K562 (cell line): ENCODE measurements at regions not wholly inside any gene's neighbourhood (a gene's known extent, or its start where the extent isn't known, plus 50 kb on each side); places are given as distances from the start of the nearest gene placed in this dataset.

ENCODE experiments used
- ATAC-seq: fragments of 200-7000 bp; cut with Tn5 transposase; 3 replicates; pipeline ENCODE4 v1.9.1; 2020; ENCODE audit warnings: moderate library complexity
- BruUV-seq: library from RNA; stranded (reverse); fragments of 400-500 nt; replicated peaks from 2 replicates; lab custom pipeline; 2021; lab: Mats Ljungman, UMichigan
- CTCF ChIA-PET: fragments of 300-600 bp; formaldehyde crosslinking; extraction: SDS; loops from one replicate; lab custom pipeline; 2021; ENCODE audit warnings: low intra/inter-chr PET ratio; lab: Yijun Ruan, JAX
- POLR2A ChIA-PET: fragments of 300-600, 350-650 bp; sonication (Branson Sonifier 250); formaldehyde crosslinking; extraction: SDS; loops from one replicate; lab custom pipeline; 2021; ENCODE audit warnings: antibody characterized with exemption, inconsistent platforms; lab: Yijun Ruan, JAX
- DNase-seq, 4 experiments: peaks; one replicate each; pipeline versions ENCODE4 v3.0.0 to v3.0.0-alpha.2; 2011 to 2018; ENCODE audit warnings: low spot score in 3 of 4, mixed read lengths in 3 of 4; ENCODE audit errors: extremely low read depth in 1 of 4
- FAIRE-seq: peaks from 2 replicates; lab custom pipeline; 2011; peaks lifted over from hg19 to GRCh38; lab: Jason Lieb, UNC
- H2AFZ ChIP-seq: 2 replicates; pipeline ENCODE4 v1.6.0; 2011; ENCODE audit warnings: low read depth, low read length, control low read depth, inconsistent platforms
- H3K27ac ChIP-seq: fragments of 200-600 bp; 3 replicates; pipeline ENCODE4 v1.8.0; 2011; ENCODE audit warnings: low read depth, mild to moderate bottlenecking, control low read depth, inconsistent platforms, low read length, moderate library complexity, mixed read lengths; ENCODE audit errors: extremely low read depth
- H3K27me3 ChIP-seq, 2 experiments: fragments of 300-600 bp in 1 of 2; 2 replicates in 1 of 2; 3 replicates in 1 of 2; pipeline versions ENCODE4 v1.6.0 to v1.8.0; 2011; ENCODE audit warnings: inconsistent platforms in 2 of 2, low read length in 2 of 2, mild to moderate bottlenecking in 1 of 2, mixed read lengths in 1 of 2, moderate library complexity in 1 of 2; ENCODE audit not compliant: control insufficient read depth in 2 of 2, insufficient read depth in 2 of 2
- H3K36me3 ChIP-seq: fragments of 300-600 bp; 3 replicates; pipeline ENCODE4 v1.8.0; 2011; ENCODE audit warnings: mild to moderate bottlenecking, low read length, inconsistent platforms; ENCODE audit not compliant: control insufficient read depth, insufficient read depth
- H3K4me1 ChIP-seq, 2 experiments: fragments of 200-600 bp in 1 of 2; replicated peaks in 1 of 2; 2 replicates in 1 of 2; 3 replicates in 1 of 2; pipeline versions ENCODE4 v1.5.1 to v1.8.0; 2011; ENCODE audit warnings: inconsistent platforms in 2 of 2, low read length in 2 of 2, mild to moderate bottlenecking in 1 of 2, mixed read lengths in 1 of 2, moderate library complexity in 1 of 2; ENCODE audit not compliant: control insufficient read depth in 2 of 2, insufficient read depth in 2 of 2
- H3K4me2 ChIP-seq: 2 replicates; pipeline ENCODE4 v1.6.1; 2011; ENCODE audit warnings: low read length, control low read depth, inconsistent platforms, mixed read lengths; ENCODE audit not compliant: insufficient read depth
- H3K4me3 ChIP-seq: fragments of 200-600 bp; sonication (generic), shearing (Covaris generic); 2 replicates; pipeline ENCODE4 v1.5.1; 2016; ENCODE audit warnings: control low read depth, inconsistent platforms
- H3K79me2 ChIP-seq: fragments of 200-600 bp; 3 replicates; pipeline ENCODE4 v1.8.0; 2011; ENCODE audit warnings: low read length, inconsistent platforms; ENCODE audit not compliant: control insufficient read depth, insufficient read depth
- H3K9ac ChIP-seq, 2 experiments: 2 replicates each; pipeline versions ENCODE4 v1.6.0 to v1.6.1; 2011; ENCODE audit warnings: low read depth in 2 of 2, low read length in 2 of 2, control low read depth in 1 of 2, inconsistent platforms in 1 of 2, mild to moderate bottlenecking in 1 of 2, mixed read lengths in 1 of 2; ENCODE audit not compliant: insufficient read depth in 1 of 2
- H3K9me1 ChIP-seq: one replicate; pipeline ENCODE4 v1.6.0; 2011; ENCODE audit warnings: inconsistent platforms, mild to moderate bottlenecking, low read length, moderate library complexity; ENCODE audit not compliant: control insufficient read depth, insufficient read depth
- H3K9me3 ChIP-seq: replicated peaks from 2 replicates; pipeline ENCODE4 v1.5.1; 2011; ENCODE audit warnings: low read depth, low read length, inconsistent platforms; ENCODE audit not compliant: control insufficient read depth, insufficient read depth
- H4K20me1 ChIP-seq: replicated peaks from 2 replicates; pipeline ENCODE4 v1.6.1; 2011; ENCODE audit warnings: low read length, inconsistent platforms, mixed read lengths; ENCODE audit not compliant: control insufficient read depth, insufficient read depth
- ADNP ChIP-seq: fragments of 200-800 bp; sonication (Bioruptor generic); IDR thresholded peaks from 2 replicates; pipeline ENCODE4 v1.6.1; 2016; ENCODE audit warnings: missing genetic modification characterization, missing compliant biosample characterization
- ATF1 ChIP-seq, 2 experiments: fragments of 450-650 bp in 1 of 2; IDR thresholded peaks; 2 replicates each; pipeline ENCODE4 v1.6.1; 2016; ENCODE audit warnings: missing compliant biosample characterization in 1 of 2, missing genetic modification characterization in 1 of 2
- ATF2 ChIP-seq: sonication (generic); formaldehyde crosslinking; IDR thresholded peaks from 2 replicates; pipeline ENCODE4 v1.8.1; 2022; ENCODE audit warnings: missing genetic modification reagents
- CBX2 ChIP-seq: fragments of 200-600 bp; sonication (generic); IDR thresholded peaks from one replicate; pipeline ENCODE4 v1.6.1; 2012; ENCODE audit warnings: mild to moderate bottlenecking, low read length, inconsistent platforms; ENCODE audit not compliant: insufficient read depth, poor library complexity, severe bottlenecking
- E2F3 ChIP-seq: fragments of 250-450 bp; sonication (Bioruptor Pico); IDR thresholded peaks from 2 replicates; pipeline ENCODE4 v1.4.0; 2020; ENCODE audit warnings: mild to moderate bottlenecking
- ELF4 ChIP-seq: fragments of 450-650 bp; formaldehyde crosslinking; IDR thresholded peaks from 2 replicates; pipeline ENCODE4 v1.4.0; 2022; ENCODE audit warnings: missing genetic modification characterization
- MCM2 ChIP-seq: fragments of 450-650 bp; IDR thresholded peaks from 2 replicates; pipeline ENCODE4 v1.6.1; 2017; ENCODE audit warnings: low read depth, mild to moderate bottlenecking
- MED1 ChIP-seq: sonication (generic); formaldehyde crosslinking; IDR thresholded peaks from 2 replicates; pipeline ENCODE4 v1.8.1; 2023; ENCODE audit warnings: missing genetic modification reagents, borderline replicate concordance
- NFRKB ChIP-seq: fragments of 450-650 bp; IDR thresholded peaks from 2 replicates; pipeline ENCODE4 v1.6.1; 2016; ENCODE audit warnings: low read depth
- RBM34 ChIP-seq: fragments of 200-400 bp; formaldehyde crosslinking; IDR thresholded peaks from 2 replicates; pipeline ENCODE4 v1.6.1; 2018; ENCODE audit warnings: low read length, borderline replicate concordance; ENCODE audit not compliant: insufficient read depth
- TEAD1 ChIP-seq, 2 experiments: fragments of 450-650 bp in 1 of 2; sonication (generic) in 1 of 2; formaldehyde crosslinking; IDR thresholded peaks; 2 replicates each; pipeline versions ENCODE4 v1.4.0 to v1.8.0; 2020 to 2022; ENCODE audit warnings: mild to moderate bottlenecking in 2 of 2, missing genetic modification reagents in 1 of 2
- ZBTB8A ChIP-seq: fragments of 450-650 bp; IDR thresholded peaks from 2 replicates; pipeline ENCODE4 v1.6.1; 2018; ENCODE audit warnings: mild to moderate bottlenecking, moderate library complexity; ENCODE audit not compliant: partially characterized antibody
- ZNF165 ChIP-seq: fragments of 250-450 bp; sonication (Bioruptor Pico); IDR thresholded peaks from 2 replicates; pipeline ENCODE4 v1.4.0; 2020; ENCODE audit warnings: borderline replicate concordance
- ZNF354B ChIP-seq: fragments of 250-450 bp; sonication (Bioruptor Pico); IDR thresholded peaks from 2 replicates; pipeline ENCODE4 v1.4.0; 2020
- WGBS: fragments of 100-300 bp; shearing (Covaris generic); methylation state at CpG from one replicate; pipeline ENCODE4 v1.1.6; 2016; ENCODE audit warnings: low coverage, mixed read lengths; ENCODE audit not compliant: insufficient coverage; ENCODE audit errors: missing lambda C conversion rate; 5-methylcytosine and 5-hydroxymethylcytosine counted together
- in situ Hi-C: fragments of 300-500 bp; cut with MboI; formaldehyde crosslinking; loops from 4 replicates; pipeline ENCODE4 v1.15.0; 2018; ENCODE audit warnings: inconsistent platforms, mixed read lengths
- intact Hi-C: fragments of 100-400 bp; cut with micrococcal nuclease; formaldehyde crosslinking; loops from 2 replicates; pipeline ENCODE4 v1.14.2; 2022
- TF ChIP-seq, protein P1 (sequence below): sonication (generic); formaldehyde crosslinking; IDR thresholded peaks from 2 replicates; pipeline ENCODE4 v1.8.1; 2023; ENCODE audit warnings: mild to moderate bottlenecking, missing genetic modification reagents
- TF ChIP-seq, protein P2 (sequence below): fragments of 150-350 bp; conservative IDR thresholded peaks from 2 replicates; pipeline ENCODE4 v1.6.1; 2014; ENCODE audit warnings: low read length

- CTCF ChIA-PET, result interaction anchor here (0.5 kb wide), 1 partner anchor 480 kb away, joined by 3 read pairs; no protein-coding TSS in a partner anchor
- Histone ChIP-seq H3K9me3 (no peaks in the 10 kb centered on the region), H3K4me3 (no peak overlapping the region), H3K27me3 (no peaks in the 10 kb centered on the region), H4K20me1 (no peaks in the 10 kb centered on the region), H3K79me2 (no peaks in the 10 kb centered on the region), H3K36me3 (no peaks in the 10 kb centered on the region), H3K9ac (no peak overlapping the region), H3K27ac (no peak overlapping the region), H3K4me2 (no peak overlapping the region), H3K9me1 (no peaks in the 10 kb centered on the region), H3K4me1 (no peaks in the 10 kb centered on the region), H2AFZ (no peak overlapping the region)
- TF ChIP-seq ZNF165 (CRISPR knock-in tag) (no peak), ZNF354B (no peak), ADNP (tag) (no peak), MED1 (CRISPR knock-in tag) (no peak), ZBTB8A (no peak), ATF2 (CRISPR knock-in tag) (no peak), CBX2 (no peak), RBM34 (no peak), TEAD1 (CRISPR knock-in tag; IDR thresholded peaks at IDR 0.05) (no peak), NFRKB (no peak), MCM2 (no peak), ELF4 (CRISPR knock-in tag) (no peak), E2F3 (CRISPR knock-in tag) (no peak), ATF1 (CRISPR knock-in tag; IDR thresholded peaks at IDR 0.05) (no peak), ATF1 (tag; IDR thresholded peaks at IDR 0.05) (no peak)
- TF ChIP-seq, protein P1, sequence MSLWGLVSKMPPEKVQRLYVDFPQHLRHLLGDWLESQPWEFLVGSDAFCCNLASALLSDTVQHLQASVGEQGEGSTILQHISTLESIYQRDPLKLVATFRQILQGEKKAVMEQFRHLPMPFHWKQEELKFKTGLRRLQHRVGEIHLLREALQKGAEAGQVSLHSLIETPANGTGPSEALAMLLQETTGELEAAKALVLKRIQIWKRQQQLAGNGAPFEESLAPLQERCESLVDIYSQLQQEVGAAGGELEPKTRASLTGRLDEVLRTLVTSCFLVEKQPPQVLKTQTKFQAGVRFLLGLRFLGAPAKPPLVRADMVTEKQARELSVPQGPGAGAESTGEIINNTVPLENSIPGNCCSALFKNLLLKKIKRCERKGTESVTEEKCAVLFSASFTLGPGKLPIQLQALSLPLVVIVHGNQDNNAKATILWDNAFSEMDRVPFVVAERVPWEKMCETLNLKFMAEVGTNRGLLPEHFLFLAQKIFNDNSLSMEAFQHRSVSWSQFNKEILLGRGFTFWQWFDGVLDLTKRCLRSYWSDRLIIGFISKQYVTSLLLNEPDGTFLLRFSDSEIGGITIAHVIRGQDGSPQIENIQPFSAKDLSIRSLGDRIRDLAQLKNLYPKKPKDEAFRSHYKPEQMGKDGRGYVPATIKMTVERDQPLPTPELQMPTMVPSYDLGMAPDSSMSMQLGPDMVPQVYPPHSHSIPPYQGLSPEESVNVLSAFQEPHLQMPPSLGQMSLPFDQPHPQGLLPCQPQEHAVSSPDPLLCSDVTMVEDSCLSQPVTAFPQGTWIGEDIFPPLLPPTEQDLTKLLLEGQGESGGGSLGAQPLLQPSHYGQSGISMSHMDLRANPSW (CRISPR knock-in tag), result no peak
- TF ChIP-seq, protein P2, sequence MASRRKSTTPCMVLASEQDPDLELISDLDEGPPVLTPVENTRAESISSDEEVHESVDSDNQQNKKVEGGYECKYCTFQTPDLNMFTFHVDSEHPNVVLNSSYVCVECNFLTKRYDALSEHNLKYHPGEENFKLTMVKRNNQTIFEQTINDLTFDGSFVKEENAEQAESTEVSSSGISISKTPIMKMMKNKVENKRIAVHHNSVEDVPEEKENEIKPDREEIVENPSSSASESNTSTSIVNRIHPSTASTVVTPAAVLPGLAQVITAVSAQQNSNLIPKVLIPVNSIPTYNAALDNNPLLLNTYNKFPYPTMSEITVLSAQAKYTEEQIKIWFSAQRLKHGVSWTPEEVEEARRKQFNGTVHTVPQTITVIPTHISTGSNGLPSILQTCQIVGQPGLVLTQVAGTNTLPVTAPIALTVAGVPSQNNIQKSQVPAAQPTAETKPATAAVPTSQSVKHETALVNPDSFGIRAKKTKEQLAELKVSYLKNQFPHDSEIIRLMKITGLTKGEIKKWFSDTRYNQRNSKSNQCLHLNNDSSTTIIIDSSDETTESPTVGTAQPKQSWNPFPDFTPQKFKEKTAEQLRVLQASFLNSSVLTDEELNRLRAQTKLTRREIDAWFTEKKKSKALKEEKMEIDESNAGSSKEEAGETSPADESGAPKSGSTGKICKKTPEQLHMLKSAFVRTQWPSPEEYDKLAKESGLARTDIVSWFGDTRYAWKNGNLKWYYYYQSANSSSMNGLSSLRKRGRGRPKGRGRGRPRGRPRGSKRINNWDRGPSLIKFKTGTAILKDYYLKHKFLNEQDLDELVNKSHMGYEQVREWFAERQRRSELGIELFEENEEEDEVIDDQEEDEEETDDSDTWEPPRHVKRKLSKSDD, result no peak
- POLR2A ChIA-PET, result interaction anchor here (0.6 kb wide), 1 partner anchor 174 kb away, joined by 3 read pairs; no protein-coding TSS in a partner anchor
- 0% methylated on average over 4 of the region's 4 CpGs for WGBS
- DNase-seq (no peak), ATAC-seq (no peak), FAIRE-seq (no peak)
- no TSS peak for BruUV-seq
- intact Hi-C loops (no loop called here), in situ Hi-C loops (loop anchor here (25.0 kb wide), 1 partner anchor 1111 kb away; the partner anchor contains the start of gene SULT1E1)
Measured at GRCh38 chr4:68751138-68751537, 64.7 kb upstream of the UGT2B10 start.
